ENCODE measurements at regions not wholly inside any gene's neighbourhood (a gene's known extent, or its start where the extent isn't known, plus 50 kb on each side); places are given as distances from the start of the nearest gene placed in this dataset.

GRCh38 chr13:73222627-73223305 lies 164.0 kb downstream of the KLF5 start:
- no peak for DNase-seq

- peak; percentile 47 for DNase-seq
Measured at GRCh38 chr13:73220966-73221720, 162.3 kb downstream of the KLF5 start.

- DNase-seq, result no peak
Measured at GRCh38 chr13:73218181-73218580, 159.4 kb downstream of the KLF5 start.

- DNase-seq, result no peak
Measured at GRCh38 chr13:73216381-73216831, 157.6 kb downstream of the KLF5 start.

GRCh38 chr13:73215823-73216222 lies 157.0 kb downstream of the KLF5 start:
- DNase-seq, result no peak

GRCh38 chr13:73212482-73212881 lies 153.7 kb downstream of the KLF5 start:
- no peak for DNase-seq

- no peak for DNase-seq
Measured at GRCh38 chr13:73210218-73210883, 151.5 kb downstream of the KLF5 start.

GRCh38 chr13:73204952-73205351 lies 146.1 kb downstream of the KLF5 start:
- no peak for DNase-seq

GRCh38 chr13:73201626-73202025 lies 142.8 kb downstream of the KLF5 start:
- no peak for DNase-seq

- DNase-seq, result no peak
Measured at GRCh38 chr13:73198991-73199411, 140.2 kb downstream of the KLF5 start.

GRCh38 chr13:73195091-73195490 lies 136.3 kb downstream of the KLF5 start:
- DNase-seq, result no peak

- DNase-seq, result no peak
Measured at GRCh38 chr13:73194310-73194709, 135.5 kb downstream of the KLF5 start.

GRCh38 chr13:73193554-73193953 lies 134.7 kb downstream of the KLF5 start:
- DNase-seq, result no peak

- no peak for DNase-seq
Measured at GRCh38 chr13:73190477-73190876, 131.7 kb downstream of the KLF5 start.

- no peak for DNase-seq
Measured at GRCh38 chr13:73189776-73190175, 131.0 kb downstream of the KLF5 start.

GRCh38 chr13:73189362-73189761 lies 130.6 kb downstream of the KLF5 start:
- DNase-seq, result no peak

- no peak for DNase-seq
Measured at GRCh38 chr13:73187106-73187505, 128.3 kb downstream of the KLF5 start.

- no peak for DNase-seq
Measured at GRCh38 chr13:73179650-73180274, 121.0 kb downstream of the KLF5 start.

- no peak for DNase-seq
Measured at GRCh38 chr13:73177916-73178565, 119.2 kb downstream of the KLF5 start.

GRCh38 chr13:73177017-73177416 lies 118.2 kb downstream of the KLF5 start:
- DNase-seq, result no peak

GRCh38 chr13:73174521-73175010 lies 115.8 kb downstream of the KLF5 start:
- DNase-seq, result no peak

- peak; percentile 16 for DNase-seq
Measured at GRCh38 chr13:73173279-73173811, 114.5 kb downstream of the KLF5 start.
